HG03354 (cell line): ENCODE measurements at regions not wholly inside any gene's neighbourhood (a gene's known extent, or its start where the extent isn't known, plus 50 kb on each side); places are given as distances from the start of the nearest gene placed in this dataset.
"Not testable (repeated sequence)": the region's sequence is repeated elsewhere in the genome, so short reads cannot be mapped to it uniquely, and the experiment has no call there.

Source experiments
- ATAC-seq: cut with Tn5 transposase; IDR thresholded peaks from one replicate; pipeline ENCODE4 v1.9.1; 2021; ENCODE audit warnings: mild to moderate bottlenecking; ENCODE audit not compliant: unreplicated experiment, poor library complexity, severe bottlenecking

DNA sequence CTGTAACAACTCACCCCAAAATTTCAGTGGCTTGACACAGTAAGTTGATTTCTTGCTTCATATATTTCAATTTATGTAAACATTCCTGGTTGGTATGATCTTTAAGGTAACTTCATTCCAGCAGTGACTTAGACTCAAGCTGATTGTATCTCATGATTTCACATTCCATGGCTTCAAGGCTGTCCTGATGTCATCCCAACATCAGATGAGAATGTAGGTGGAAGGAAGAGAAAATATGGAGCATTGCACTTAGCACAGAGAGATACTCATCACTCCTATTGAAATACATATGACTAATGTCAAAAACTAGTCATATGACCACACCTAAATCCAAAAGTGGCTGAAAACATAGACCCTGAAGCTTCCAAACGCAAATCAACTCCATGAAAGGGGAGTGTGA is 793.8 kb downstream of the TBL1XR1 start:
- no peak for ATAC-seq

DNA sequence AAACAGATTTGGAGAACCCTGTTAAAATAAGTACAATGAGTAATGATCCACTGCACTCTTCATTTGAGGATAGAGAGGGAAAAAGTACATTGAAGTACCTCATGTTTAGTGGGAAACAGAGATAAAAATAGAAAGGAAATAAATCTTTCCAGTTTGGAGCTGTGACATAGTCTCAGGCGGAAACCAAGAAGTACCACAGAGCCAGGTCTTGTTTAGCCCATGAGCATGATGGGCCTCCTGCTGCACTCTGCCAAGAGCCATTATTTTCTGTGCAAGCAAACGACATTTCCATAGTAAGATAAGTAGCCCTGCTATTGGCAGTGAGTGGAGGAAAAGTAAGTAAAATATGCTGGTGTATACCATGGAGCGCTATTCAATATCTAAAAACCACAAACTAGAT is 796.1 kb downstream of the TBL1XR1 start:
- ATAC-seq: no peak

DNA sequence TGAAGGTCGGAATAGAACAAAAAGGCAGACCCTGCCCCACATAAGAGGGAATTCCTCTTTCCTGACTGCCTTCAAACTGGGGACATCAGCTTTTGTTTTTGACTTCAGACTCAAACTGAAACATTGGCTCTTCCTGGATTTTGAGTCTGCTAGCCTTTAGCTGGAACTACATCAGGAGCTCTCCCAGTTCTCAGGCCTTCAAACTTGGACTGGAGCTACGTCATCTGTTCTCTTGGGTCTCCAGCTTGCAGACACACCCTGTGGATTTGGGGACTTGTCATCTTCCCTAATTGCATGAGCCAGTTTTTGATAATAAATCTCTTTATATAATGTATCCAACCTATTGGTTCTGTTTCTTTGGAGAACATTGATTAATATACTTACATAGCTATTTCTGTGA is 798.1 kb downstream of the TBL1XR1 start:
- no peak for ATAC-seq

DNA sequence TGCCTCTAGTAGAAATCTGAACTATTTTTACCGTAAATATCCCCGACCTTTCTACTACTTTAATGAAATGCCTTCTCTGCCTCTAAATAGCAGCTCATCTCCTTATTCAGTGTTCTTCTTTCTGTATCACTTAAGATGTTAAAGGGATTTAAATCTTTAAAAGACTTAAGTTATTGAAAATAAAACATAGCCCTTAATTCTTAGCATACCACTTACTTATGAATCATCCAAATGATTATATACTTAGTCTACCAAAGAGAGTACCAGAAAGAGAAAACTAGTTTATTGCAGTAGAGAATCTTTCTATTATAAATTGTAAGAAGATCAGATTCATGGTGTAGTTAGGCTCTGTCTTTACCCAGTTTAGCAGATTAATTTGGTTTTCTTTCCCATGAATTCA is 802.0 kb downstream of the TBL1XR1 start:
- ATAC-seq: no peak

DNA sequence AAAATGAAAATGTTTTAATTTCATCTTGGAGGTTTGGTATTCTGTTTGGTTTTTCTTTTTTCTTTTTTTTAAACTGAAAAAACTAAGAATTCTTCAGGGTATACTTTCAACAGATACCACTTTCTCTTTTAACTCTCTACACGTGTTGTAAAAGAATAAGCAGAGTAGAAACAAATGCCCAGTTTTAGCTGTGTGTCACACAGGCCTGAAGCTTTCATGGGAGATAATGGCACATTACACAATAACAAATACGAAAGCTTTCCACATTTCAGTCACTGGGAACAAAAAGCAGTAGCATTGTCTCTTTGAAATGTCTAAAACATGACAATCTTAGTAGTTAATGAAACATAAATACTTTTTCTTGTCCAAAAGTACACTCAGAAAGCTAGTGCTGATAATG is 818.5 kb downstream of the TBL1XR1 start:
- ATAC-seq: no peak

DNA sequence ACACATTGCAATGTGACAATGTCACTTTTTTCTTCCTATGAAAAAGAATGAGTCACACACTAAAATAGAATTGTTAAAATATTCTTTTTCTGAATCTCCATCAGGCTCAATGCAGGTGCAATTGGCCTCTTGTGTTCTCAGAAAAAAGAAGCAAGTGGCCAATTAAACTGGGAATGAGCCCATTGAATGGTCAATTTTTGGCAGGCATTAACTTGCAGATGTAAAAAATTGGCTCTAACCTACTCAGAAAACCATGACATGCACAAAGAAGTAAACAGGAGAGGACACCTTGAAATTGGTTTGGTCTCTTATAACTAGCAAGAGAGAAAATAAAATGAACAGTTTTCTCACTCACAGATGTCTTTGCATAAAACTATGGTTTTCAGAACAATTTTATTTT is 820.8 kb downstream of the TBL1XR1 start:
- ATAC-seq: no peak

DNA sequence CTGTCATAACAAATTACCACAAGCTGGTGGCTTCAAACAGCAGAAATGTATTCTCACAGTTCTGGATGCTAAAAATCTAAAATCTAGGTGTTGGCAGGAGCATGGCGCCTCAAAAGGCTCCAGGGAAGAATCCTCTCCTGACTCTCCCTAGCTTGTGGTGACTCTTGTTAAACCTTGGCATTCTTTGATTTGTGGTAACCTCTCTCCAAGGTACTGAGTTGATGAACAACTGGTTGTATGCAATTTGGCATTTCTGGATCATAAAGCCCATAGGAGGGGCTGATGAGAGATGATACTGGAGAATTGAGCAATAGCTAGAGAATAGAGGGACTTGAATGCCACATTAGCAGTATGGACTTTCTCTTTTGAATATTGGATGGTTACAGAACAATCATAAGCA is 821.8 kb downstream of the TBL1XR1 start:
- ATAC-seq: no peak

DNA sequence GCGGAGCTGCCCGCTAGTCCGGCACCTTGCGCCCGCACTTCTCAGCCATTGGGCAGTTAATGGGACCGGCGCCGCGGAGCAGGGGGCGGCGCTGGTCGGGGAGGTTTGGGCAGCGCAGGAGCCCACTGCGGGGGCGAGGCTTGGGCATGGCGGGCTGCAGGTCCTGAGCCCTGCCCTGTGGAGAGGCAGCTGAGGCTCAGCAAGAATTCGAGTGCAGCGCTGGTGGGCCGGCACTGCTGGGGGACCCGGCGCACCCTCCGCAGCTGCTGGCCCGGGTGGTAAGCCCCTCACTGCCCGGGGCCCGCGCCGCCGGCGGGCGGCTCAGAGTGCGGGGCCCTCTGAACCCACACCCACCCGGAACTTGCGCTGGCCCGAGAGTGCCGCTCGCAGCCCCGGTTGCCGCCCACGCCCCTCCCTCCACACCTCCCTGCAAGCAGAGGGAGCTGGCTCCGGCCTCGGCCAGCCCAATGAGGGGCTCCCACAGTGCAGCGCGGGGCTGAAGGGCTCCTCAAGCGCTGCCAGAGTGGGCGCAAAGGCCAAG is 835.0 kb downstream of the TBL1XR1 start:
- ATAC-seq: no peak

DNA sequence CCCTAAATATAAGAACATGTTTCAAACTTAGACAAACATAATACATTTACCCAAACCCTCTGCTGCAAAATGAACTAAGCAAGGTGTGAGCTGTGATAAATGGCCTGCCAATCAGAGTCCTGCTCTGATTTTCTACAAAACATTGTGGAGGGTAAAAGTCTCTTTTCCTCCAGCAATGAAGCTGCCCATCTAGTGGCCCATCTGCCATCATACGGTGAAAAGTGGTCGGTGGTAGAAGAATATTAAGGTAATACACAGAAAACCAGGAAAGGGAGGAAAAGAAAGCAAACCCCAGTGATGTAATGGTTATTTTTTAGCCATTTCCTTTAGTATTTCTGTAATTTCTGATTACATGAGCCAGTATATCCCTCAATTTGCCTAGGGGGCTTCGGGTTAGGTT is 838.1 kb downstream of the TBL1XR1 start:
- no peak for ATAC-seq

DNA sequence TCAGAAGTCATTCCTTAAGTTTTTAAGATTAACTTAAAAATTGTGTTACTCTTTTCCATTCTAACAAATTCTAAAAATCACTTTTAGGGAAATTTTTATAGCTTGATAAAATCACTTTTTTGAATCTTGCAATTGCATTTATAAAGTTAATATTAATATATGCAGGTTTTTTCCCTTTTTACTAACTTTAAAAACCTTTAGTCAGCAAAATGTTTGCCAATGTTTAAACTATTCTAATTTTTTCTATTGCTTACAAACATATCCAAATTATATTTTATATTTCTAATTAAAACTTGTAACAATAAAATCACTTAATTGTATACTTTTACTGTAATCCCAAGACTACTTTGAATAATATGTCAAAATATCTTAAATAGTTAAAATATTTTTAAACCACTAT is 839.4 kb downstream of the TBL1XR1 start:
- no peak for ATAC-seq

DNA sequence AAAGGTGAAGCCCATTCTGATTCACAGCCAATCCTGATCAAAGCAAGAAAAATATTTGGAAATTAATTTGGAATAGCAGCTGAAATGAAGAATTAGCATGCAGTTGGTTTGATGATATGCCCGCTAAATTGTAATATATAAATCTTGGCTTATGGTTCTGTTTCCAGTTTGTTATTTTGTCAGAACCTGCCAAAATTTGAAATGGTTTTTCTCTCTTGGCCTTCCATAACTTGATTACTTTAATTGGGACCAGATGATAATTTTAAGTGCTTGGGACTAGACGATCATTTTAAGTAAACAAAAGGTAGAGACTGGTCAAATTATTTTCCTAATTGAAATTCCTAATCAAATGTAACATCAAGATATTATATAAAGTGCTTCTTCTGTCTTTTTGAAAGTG is 842.4 kb downstream of the TBL1XR1 start:
- no peak for ATAC-seq

DNA sequence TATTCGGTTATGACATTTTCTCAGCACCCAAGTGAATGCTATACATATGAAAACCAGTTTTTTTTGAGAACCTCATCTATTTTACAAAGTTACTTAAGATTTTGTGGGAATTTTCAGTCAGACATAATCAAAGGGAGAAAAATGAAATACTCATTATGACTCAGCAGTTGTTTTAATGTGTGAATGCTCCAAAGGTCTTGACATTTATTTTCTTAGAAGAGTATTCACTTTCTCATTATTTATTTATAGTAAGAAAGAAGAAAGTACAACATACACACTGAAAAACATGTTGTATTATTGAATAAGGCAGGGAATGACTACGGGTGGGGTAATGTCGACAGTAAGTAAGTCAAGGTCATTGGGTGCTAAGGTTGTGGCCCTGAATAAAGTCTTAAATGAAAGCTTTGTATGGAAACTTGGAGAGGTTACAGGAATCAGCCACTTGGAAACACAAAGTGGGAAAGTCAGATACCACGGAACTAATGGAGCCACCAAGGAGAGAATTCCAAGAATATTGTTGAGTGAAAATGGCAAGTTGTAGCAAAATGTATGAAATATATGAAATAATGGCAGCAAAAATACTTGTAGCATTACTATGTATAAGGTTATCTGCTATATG is 844.5 kb downstream of the TBL1XR1 start:
- ATAC-seq: no peak

DNA sequence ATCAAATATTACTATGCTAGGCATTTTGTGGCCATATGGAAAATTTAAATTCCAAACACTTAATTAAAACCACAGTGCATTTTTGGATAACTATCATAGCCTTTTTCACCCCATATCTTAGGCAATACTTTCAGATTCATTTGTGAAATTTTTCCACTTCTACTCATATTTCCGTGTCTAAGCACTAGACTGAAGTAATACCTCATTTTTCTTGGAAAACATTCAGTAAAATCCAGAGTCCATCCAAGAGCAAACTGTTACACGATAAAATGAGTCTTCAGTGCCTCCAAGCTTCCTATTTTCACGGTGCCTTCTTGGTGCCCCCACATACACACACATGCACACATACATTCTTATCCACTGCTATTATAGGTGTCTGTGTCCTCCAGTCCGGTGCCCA is 845.9 kb downstream of the TBL1XR1 start:
- ATAC-seq: no peak

DNA sequence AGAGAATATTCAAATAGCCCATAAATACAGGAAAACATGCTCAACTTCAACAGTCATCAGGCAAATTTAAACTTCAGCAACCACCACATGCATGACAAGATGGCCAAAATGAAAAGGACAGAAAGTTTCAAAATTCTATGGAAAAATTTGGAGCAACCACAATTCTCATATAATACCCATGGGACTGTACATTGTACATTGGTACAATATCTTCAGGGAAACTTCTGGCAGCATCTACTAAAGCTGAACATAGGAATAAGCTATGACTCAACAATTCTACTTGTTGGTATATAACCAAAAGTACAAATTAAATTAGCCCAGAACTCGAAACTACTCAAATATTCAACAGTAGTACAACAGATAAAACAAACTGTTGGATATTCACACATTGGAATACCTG is 847.6 kb downstream of the TBL1XR1 start:
- ATAC-seq: no peak

DNA sequence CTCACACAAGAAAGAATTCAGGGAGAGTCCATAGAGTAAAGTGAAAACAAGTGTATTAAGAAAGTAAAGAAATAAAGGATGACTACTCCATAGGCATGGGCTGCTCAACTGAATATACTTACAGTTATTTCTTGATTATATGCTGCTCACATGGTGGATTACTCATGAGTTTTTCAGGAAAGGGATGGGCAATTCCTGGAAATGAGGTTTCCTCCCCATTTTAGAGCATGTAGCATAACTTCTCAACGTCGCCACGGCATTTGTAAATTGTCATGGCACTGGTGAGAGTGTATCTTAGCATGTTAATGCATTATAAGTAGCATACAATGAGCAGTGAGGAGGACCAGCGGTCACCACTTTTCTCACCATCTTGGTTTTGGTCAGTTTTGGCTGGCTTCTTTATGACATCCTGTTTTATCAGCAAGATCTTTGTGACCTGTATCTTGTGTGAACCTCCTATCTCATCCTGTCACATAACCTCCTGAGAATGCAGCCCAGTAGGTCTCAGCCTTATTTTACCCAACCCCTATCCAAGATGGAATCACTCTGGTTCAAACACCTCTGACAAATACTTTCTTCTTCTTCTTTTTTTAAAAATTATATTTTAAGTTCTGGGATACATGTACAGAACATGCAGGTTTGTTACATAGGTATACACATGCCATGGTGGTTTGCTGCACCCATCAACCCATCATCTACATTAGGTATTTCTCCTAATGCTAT is 849.7 kb downstream of the TBL1XR1 start:
- no peak for ATAC-seq

DNA sequence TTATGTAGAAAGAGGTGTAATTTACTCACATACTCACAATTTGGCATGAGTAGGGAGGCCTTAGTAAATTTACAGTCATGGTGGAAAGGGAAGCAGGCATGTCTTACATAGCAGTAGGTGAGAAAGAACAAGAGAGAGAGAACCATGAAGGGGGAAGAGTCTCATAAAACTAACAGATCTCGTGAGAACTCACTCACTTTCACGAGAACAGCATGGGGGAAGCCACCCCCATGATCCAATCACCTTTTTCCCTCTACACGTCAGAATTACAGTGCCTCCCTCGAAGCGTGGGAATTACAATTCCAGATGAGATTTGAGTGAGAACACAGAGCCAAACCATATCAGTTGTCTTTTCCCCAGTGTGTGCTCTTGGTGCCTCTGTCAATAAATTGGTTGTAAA is 855.3 kb downstream of the TBL1XR1 start:
- ATAC-seq: no peak

DNA sequence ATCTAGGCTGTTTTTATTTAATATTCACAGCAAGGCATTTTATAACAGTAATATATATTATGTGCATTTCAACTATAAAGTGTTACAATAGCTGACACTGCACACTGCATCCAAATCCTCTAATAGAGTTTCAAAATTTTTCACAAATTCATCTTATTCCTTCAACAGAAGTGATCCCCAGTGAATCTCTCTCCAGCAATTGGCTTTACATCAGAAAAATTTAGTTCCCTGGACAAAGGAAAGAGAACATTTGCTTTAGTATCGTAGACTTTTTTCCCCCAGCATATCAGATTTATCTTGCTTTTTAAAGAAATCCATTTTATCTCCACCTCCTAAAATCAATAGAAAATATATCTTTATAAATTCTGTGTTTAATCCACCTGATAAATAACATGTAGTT is 868.6 kb downstream of the TBL1XR1 start:
- ATAC-seq: no peak

DNA sequence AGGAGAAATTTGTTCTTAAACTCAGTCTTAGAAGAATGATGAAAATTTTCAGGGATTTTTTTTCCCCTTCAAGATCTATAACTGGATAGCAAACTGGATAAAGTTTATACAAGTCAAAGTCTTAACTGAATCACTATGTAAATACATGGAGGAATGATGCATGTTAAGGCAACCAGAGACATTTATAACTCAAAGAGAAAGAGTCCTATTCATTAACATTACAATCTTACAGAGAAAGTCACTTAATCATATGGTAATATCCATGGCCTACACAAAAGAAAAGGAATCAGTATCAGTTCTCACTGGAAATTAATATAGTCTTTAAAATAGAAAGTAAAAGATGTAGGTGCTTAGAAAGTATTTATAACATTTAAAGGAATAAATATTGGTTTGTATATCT is 869.1 kb downstream of the TBL1XR1 start:
- ATAC-seq: no peak

DNA sequence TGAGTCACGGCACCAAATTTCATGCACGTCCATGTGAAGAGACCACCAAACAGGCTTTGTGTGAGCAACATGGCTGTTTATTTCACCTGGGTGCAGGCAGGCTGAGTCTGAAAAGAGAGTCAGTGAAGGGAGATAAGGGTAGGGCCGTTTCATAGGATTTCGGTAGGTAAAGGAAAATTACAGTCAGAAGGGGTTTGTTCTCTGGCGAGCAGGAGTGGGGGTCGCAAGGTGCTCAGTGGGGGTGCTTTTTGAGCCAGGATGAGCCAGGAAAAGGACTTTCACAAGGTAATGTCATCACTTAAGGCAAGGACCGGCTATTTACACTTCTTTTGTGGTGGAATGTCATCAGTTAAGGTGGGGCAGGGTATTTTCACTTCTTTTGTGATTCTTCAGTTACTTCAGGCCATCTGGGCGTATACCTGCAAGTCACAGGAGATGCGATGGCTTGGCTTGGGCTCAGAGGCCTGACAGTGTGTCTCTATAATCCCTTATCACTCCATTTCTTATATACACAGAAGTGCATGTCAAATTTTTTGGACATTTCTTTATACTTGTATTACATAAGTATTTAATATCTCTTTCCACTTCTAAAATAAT is 870.3 kb downstream of the TBL1XR1 start:
- not testable (repeated sequence) for ATAC-seq

DNA sequence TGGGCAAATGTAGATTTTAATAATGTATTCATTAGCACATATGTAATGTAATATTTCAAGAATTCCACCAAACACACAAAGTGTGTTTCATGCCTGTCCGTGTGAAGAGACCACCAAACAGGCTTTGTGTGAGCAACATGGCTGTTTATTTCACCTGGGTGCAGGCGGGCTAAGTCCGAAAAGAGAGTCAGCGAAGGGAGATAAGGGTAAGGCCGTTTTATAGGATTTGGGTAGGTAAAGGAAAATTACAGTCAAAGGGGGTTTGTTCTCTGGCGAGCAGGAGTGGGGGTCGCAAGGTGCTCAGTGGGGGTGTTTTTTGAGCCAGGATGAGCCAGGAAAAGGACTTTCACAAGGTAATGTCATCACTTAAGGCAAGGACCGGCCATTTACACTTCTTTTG is 875.8 kb downstream of the TBL1XR1 start:
- ATAC-seq: not testable (repeated sequence)

DNA sequence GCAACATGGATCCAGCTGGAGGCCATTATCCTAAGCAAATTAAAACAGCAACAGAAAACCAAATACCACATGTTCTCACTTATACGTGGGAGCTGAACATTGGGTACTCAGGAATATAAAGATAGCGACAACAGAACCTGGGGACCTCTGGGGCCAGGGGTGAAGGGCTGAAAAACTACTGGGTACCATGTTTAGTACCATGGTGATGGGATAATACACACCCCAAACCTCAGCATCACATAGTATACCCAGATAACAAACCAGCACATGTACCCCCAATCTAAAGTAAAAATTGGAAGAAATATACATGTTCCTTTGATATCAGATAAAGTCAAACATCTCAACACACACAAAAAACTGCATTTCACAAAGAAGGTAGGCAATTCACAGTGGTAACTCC is 876.2 kb downstream of the TBL1XR1 start:
- ATAC-seq: no peak
